ENCODE measurements at regions not wholly inside any gene's neighbourhood (a gene's known extent, or its start where the extent isn't known, plus 50 kb on each side); places are given as distances from the start of the nearest gene placed in this dataset.

DNA sequence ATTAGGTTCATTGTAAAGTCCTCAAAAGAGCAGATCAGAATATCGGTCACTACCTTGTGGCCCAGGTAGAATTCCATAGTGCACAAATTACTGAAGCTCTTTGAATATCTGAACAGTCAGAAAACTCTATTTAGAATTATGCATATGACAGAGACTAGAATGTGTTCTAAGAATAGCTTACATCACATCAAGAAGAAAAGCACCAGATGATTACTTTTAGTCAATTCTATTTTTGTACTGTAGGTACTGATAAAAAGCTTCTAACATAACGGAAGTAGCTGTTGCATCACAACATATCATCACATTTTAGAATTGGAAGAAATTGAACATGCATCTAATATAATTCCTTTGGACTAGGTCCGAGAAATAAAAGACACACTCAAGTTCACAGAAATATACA is 946.6 kb upstream of the ARRDC3 start:
- intact Hi-C loops (cut with micrococcal nuclease; ENCODE audit: unreplicated experiment) (no loop called here), in situ Hi-C loops (cut with MboI) (no loop called here)
- no peaks in the 10 kb centered on the region for H3K27me3 ChIP-seq (replicated peaks in 1 of 2; ENCODE audit: control insufficient read depth in 2 of 2, insufficient read depth in 2 of 2, low read length in 1 of 2)
- H3K36me3 ChIP-seq (ENCODE audit: control insufficient read depth in 2 of 2, insufficient read depth in 2 of 2, low read length in 1 of 2) = no peaks in the 10 kb centered on the region
- no peak for TF ChIP-seq CBX5 (IDR thresholded peaks at IDR 0.05; ENCODE audit: low read depth)
- no peak for TF ChIP-seq POLR2AphosphoS2 (IDR thresholded peaks at IDR 0.05; ENCODE audit: low read depth, low read length)
- TF ChIP-seq NR2C1 (IDR thresholded peaks at IDR 0.05) = no peak
- no peak for TF ChIP-seq SUZ12 (IDR thresholded peaks at IDR 0.05; ENCODE audit: unreplicated experiment)
- no peak for TF ChIP-seq FOXM1 (IDR thresholded peaks at IDR 0.05; ENCODE audit: low read depth, low read length)
- TF ChIP-seq ASH2L (IDR thresholded peaks at IDR 0.05; ENCODE audit: borderline replicate concordance, low read depth) = no peak
- TF ChIP-seq HDAC6 (IDR thresholded peaks at IDR 0.05; ENCODE audit: unreplicated experiment) = no peak
- no peak for TF ChIP-seq NFXL1 (IDR thresholded peaks at IDR 0.05; ENCODE audit: borderline replicate concordance)
- no peak for TF ChIP-seq ZNF217 (IDR thresholded peaks at IDR 0.05)
- TF ChIP-seq ZNF24 (IDR thresholded peaks at IDR 0.05) = no peak
- no peak for TF ChIP-seq SMC3 (IDR thresholded peaks at IDR 0.05; ENCODE audit: borderline replicate concordance, low read length)
- TF ChIP-seq RCOR1 (conservative IDR thresholded peaks at IDR 0.05; ENCODE audit: low read depth, low read length) = no peak
- TF ChIP-seq, protein P1, sequence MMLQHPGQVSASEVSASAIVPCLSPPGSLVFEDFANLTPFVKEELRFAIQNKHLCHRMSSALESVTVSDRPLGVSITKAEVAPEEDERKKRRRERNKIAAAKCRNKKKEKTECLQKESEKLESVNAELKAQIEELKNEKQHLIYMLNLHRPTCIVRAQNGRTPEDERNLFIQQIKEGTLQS (IDR thresholded peaks at IDR 0.05; ENCODE audit: borderline replicate concordance, extremely low read depth, low read depth, low read length) = no peak
- TF ChIP-seq MEF2A (IDR thresholded peaks at IDR 0.05; ENCODE audit: insufficient read depth, low read depth, low read length) = no peak
- TF ChIP-seq, protein P2, sequence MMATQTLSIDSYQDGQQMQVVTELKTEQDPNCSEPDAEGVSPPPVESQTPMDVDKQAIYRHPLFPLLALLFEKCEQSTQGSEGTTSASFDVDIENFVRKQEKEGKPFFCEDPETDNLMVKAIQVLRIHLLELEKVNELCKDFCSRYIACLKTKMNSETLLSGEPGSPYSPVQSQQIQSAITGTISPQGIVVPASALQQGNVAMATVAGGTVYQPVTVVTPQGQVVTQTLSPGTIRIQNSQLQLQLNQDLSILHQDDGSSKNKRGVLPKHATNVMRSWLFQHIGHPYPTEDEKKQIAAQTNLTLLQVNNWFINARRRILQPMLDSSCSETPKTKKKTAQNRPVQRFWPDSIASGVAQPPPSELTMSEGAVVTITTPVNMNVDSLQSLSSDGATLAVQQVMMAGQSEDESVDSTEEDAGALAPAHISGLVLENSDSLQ (IDR thresholded peaks at IDR 0.05) = no peak
- TF ChIP-seq NRF1 (conservative IDR thresholded peaks at IDR 0.05; ENCODE audit: low read depth, low read length) = no peak
- no peak for TF ChIP-seq ZZZ3 (IDR thresholded peaks at IDR 0.05; ENCODE audit: control insufficient read depth, insufficient read length, low read depth)
- no peak for TF ChIP-seq FOXK2 (IDR thresholded peaks at IDR 0.05)
- FAIRE-seq (no peak), DNase-seq (ENCODE audit: low read depth, low spot score) (no peak), ATAC-seq (no peak)
- no peak overlapping the region for H3K27ac ChIP-seq (ENCODE audit: control insufficient read depth, insufficient read depth)
- H3K79me2 ChIP-seq (ENCODE audit: control insufficient read depth, insufficient read depth, low read length) = no peaks in the 10 kb centered on the region
- no peaks in the 10 kb centered on the region for H4K20me1 ChIP-seq (ENCODE audit: control insufficient read depth, insufficient read depth)
- no peak overlapping the region for H3K4me3 ChIP-seq
- ChIA-PET POLR2A (no interaction called here), RAD21 (ENCODE audit: unreplicated experiment) (no interaction called here), SMC1A (ENCODE audit: uncharacterized antibody, unreplicated experiment) (interaction anchor here (0.9 to 1.1 kb wide), 4 partner anchors 12 to 140 kb away, joined by 3 to 4 read pairs (median 3); no protein-coding TSS in a partner anchor), CTCF (interaction anchor here (1.1 kb wide), 1 partner anchor 687 kb away, joined by 3 read pairs; no protein-coding TSS in a partner anchor)
- WGBS (ENCODE audit: insufficient coverage, insufficient replicate concordance, low lambda C conversion rate, missing lambda C conversion rate) = 26% methylated on average over 3 of the region's 3 CpGs
- H3K9ac ChIP-seq (ENCODE audit: control insufficient read depth, insufficient read depth, low read length) = no peak overlapping the region
- H3K4me2 ChIP-seq (ENCODE audit: control insufficient read depth, insufficient read depth) = no peak overlapping the region
- no peaks in the 10 kb centered on the region for H3K9me3 ChIP-seq (replicated peaks; ENCODE audit: control insufficient read depth, insufficient read depth, low read length)
- no peaks in the 10 kb centered on the region for H3K4me1 ChIP-seq (ENCODE audit: control insufficient read depth, insufficient read depth, low read length)
- no peak overlapping the region for H2AFZ ChIP-seq (ENCODE audit: control insufficient read depth, low read depth, low read length)
- no TSS peak for BruUV-seq (replicated peaks)

Measured in GM12878 (cell line).